ENCODE measurements at regions not wholly inside any gene's neighbourhood (a gene's known extent, or its start where the extent isn't known, plus 50 kb on each side); places are given as distances from the start of the nearest gene placed in this dataset.
A peak's percentile ranks its signal among the peaks of the same experiment; 100 is the strongest.
"Not testable (repeated sequence)": the region's sequence is repeated elsewhere in the genome, so short reads cannot be mapped to it uniquely, and the experiment has no call there.

GRCh38 chr6:27121640-27122039 lies 125.9 kb upstream of the PRSS16 start:
- Histone ChIP-seq H3K27ac (no peak overlapping the region), H3K4me1 (no peaks in the 10 kb centered on the region), H3K9me3 (no peaks in the 10 kb centered on the region), H3K36me3 (no peaks in the 10 kb centered on the region), H3K4me3 (no peak overlapping the region), H3K27me3 (no peaks in the 10 kb centered on the region)
- DNase-seq (ENCODE audit: extremely low spot score in 2 of 2) = no peak
- intact Hi-C loops (cut with DNase I) = no loop called here
- no peak for TF ChIP-seq POLR2A (IDR thresholded peaks at IDR 0.05)
- TF ChIP-seq, protein P1, sequence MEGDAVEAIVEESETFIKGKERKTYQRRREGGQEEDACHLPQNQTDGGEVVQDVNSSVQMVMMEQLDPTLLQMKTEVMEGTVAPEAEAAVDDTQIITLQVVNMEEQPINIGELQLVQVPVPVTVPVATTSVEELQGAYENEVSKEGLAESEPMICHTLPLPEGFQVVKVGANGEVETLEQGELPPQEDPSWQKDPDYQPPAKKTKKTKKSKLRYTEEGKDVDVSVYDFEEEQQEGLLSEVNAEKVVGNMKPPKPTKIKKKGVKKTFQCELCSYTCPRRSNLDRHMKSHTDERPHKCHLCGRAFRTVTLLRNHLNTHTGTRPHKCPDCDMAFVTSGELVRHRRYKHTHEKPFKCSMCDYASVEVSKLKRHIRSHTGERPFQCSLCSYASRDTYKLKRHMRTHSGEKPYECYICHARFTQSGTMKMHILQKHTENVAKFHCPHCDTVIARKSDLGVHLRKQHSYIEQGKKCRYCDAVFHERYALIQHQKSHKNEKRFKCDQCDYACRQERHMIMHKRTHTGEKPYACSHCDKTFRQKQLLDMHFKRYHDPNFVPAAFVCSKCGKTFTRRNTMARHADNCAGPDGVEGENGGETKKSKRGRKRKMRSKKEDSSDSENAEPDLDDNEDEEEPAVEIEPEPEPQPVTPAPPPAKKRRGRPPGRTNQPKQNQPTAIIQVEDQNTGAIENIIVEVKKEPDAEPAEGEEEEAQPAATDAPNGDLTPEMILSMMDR (IDR thresholded peaks at IDR 0.05) = no peak

DNA sequence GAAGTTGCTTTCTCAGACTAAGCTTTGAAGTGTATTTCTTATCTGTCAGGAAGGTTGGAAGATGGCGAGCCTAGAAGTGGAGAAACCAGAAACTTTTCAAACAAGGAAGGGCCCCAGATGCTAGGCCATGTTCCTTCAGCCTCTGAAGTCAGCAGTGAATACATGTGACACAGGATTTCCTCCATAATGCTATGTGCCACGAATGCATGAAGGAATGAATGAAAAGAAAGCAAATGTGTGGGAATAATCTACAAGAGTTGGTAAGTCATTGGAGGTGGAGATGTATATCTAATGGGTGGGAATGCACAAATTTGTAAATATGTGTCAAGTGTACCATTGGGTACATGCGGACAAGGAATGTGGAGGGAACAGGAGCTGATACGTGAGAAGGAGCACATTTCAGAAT lies 123.2 kb upstream of the PRSS16 start:
- Histone ChIP-seq H3K9me3 (no peaks in the 10 kb centered on the region), H3K4me1 (no peaks in the 10 kb centered on the region), H3K27ac (no peak overlapping the region), H3K4me3 (no peak overlapping the region), H3K27me3 (no peaks in the 10 kb centered on the region), H3K36me3 (no peaks in the 10 kb centered on the region)
- DNase-seq (ENCODE audit: extremely low spot score in 2 of 2) = no peak
- no peak for TF ChIP-seq POLR2A (IDR thresholded peaks at IDR 0.05)
- TF ChIP-seq POLR2AphosphoS5 (IDR thresholded peaks at IDR 0.05; ENCODE audit: insufficient read depth in 1 of 2, low read depth in 1 of 2) = no peak
- TF ChIP-seq, protein P1 (IDR thresholded peaks at IDR 0.05) = no peak
- intact Hi-C loops (cut with DNase I) = no loop called here

DNA sequence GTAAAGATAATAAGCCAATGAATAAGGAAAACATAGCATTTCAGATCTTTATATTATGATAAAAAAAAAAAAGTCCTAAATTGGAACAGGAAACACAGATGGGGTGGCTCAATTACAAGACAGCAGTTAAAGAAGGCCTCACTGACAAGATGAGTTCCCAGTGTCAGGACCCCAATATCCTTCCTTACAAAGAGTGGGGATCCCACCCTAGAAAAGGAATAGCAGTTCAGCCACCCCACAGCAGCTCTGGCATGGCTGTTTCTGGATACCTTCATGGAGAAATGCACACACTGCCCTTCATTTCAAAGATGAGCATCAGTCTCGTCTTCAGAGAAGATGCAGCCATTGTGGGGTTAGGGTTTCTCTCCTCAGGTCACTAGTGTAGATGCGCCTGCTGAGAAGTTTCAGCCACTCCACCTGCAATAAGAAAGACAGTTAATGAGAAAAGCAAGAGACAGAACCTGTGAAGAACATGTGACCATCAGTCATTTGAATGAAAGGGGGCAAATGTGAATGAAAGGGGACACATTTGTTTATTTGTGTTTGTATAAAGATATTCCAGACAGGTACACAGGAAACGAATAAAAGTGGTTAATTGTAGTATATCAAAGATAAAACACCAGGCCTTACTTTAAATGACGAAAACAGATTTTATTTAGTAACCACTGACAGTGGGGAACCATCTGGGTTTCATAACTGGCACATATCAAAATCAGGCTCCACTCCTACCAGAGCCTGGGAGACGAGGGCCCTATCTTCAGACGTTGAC lies 121.3 kb upstream of the PRSS16 start:
- intact Hi-C loops (cut with DNase I) = loop anchor here (5.0 kb wide), 1 partner anchor 1019 kb away; a partner anchor contains a TSS
- Histone ChIP-seq H3K27me3 (no peaks in the 10 kb centered on the region), H3K36me3 (no peaks in the 10 kb centered on the region), H3K4me3 (peak overlapping the region in 1 of 2 donors; percentile 6), H3K27ac (peak overlapping the region; percentile 23), H3K9me3 (no peaks in the 10 kb centered on the region), H3K4me1 (no peaks in the 10 kb centered on the region)
- no peak for TF ChIP-seq POLR2A (IDR thresholded peaks at IDR 0.05)
- TF ChIP-seq, protein P1 (IDR thresholded peaks at IDR 0.05) = no peak
- no peak for TF ChIP-seq POLR2AphosphoS5 (IDR thresholded peaks at IDR 0.05; ENCODE audit: insufficient read depth in 1 of 2, low read depth in 1 of 2)
- DNase-seq (ENCODE audit: extremely low spot score in 2 of 2) = no peak

DNA sequence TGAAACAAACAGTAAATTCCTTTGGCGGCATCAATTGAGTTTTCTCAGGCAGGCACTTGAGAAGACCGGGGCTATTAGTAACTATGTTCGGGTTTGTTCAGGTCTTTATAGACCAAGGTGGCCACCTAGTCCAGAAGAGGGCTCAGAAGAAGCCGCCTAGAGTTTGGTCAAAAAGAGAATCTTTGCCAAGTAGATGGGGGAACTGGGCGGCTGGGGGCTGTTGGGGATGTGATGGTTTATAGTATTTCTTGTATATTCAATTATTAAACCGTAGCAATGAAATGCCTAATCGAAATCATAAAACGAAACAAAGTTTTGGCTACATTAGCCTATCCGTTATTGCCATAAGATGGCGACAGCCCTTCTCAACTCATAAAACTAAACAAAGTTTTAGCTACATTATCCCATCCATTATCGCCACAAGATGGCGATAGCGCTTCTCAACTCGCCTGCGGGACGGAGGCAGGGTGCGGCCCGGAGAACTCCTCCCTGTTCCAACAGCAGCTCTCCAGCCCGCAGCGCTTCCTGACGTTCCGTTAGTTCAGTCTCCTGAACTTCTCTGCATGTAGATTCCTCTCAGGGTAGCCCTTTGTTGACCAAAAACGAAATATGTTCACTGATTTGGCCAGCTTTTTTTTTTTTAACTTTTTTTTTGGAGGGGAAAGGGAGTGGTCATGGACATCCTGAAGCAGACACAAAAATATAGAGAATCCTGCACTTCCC lies 120.5 kb upstream of the PRSS16 start:
- H3K9me3 ChIP-seq = no peaks in the 10 kb centered on the region
- DNase-seq (ENCODE audit: extremely low spot score in 2 of 2) = no peak
- H3K36me3 ChIP-seq = no peaks in the 10 kb centered on the region
- H3K27ac ChIP-seq = peak overlapping the region; percentile 23
- TF ChIP-seq, protein P1 (IDR thresholded peaks at IDR 0.05) = peak; percentile 65 to 82 (median 73)
- TF ChIP-seq POLR2AphosphoS5 (IDR thresholded peaks at IDR 0.05; ENCODE audit: insufficient read depth in 1 of 2, low read depth in 1 of 2) (peak; percentile 64 to 91), POLR2A (IDR thresholded peaks at IDR 0.05) (no peak)
- H3K4me1 ChIP-seq = no peaks in the 10 kb centered on the region
- H3K4me3 ChIP-seq = peak overlapping the region; percentile 6 to 34
- H3K27me3 ChIP-seq = no peaks in the 10 kb centered on the region
- intact Hi-C loops (cut with DNase I) = loop anchor here (5.0 kb wide), 1 partner anchor 1020 kb away; a partner anchor contains a TSS

GRCh38 chr6:27127874-27128273 lies 119.6 kb upstream of the PRSS16 start:
- H3K27ac ChIP-seq; H3K4me1 ChIP-seq; H3K4me3 ChIP-seq; H3K9me3 ChIP-seq; DNase-seq (ENCODE audit: extremely low spot score in 2 of 2); H3K36me3 ChIP-seq; H3K27me3 ChIP-seq: not testable (repeated sequence)
- intact Hi-C loops (cut with DNase I) = loop anchor here (5.0 kb wide), 1 partner anchor 1021 kb away; a partner anchor contains a TSS
